ENCODE measurements at regions not wholly inside any gene's neighbourhood (a gene's known extent, or its start where the extent isn't known, plus 50 kb on each side); places are given as distances from the start of the nearest gene placed in this dataset.

DNA sequence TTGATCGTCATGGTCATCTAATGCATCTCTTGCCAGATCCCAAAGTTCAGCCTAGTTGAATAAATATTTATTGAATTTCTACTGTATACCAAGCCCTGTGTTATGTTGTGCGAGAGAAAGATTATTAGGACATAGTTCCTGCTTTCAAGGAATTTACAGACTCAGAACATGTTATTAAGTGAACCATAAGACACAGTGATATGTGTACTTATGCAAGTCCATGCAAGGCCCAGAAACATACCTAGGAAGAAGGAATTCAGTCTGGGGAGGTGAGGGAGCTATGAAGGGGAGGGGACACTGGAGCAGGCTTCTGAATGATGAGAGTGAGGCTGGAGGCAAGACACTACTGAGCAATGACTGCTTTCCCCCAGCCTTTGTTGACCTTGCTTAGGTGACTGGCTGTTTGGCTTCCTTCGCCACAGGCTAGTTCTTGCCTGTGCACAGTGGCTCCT lies 81.4 kb downstream of the ACAA2 start:
- TF ChIP-seq, protein P1, sequence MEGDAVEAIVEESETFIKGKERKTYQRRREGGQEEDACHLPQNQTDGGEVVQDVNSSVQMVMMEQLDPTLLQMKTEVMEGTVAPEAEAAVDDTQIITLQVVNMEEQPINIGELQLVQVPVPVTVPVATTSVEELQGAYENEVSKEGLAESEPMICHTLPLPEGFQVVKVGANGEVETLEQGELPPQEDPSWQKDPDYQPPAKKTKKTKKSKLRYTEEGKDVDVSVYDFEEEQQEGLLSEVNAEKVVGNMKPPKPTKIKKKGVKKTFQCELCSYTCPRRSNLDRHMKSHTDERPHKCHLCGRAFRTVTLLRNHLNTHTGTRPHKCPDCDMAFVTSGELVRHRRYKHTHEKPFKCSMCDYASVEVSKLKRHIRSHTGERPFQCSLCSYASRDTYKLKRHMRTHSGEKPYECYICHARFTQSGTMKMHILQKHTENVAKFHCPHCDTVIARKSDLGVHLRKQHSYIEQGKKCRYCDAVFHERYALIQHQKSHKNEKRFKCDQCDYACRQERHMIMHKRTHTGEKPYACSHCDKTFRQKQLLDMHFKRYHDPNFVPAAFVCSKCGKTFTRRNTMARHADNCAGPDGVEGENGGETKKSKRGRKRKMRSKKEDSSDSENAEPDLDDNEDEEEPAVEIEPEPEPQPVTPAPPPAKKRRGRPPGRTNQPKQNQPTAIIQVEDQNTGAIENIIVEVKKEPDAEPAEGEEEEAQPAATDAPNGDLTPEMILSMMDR (IDR thresholded peaks at IDR 0.05; ENCODE audit: insufficient read depth, low read depth, low read length, missing control alignments) = no peak
- H3K4me3 ChIP-seq (ENCODE audit: low read depth, low read length) = no peak overlapping the region
- DNase-seq (ENCODE audit: low read depth) = no peak

DNA sequence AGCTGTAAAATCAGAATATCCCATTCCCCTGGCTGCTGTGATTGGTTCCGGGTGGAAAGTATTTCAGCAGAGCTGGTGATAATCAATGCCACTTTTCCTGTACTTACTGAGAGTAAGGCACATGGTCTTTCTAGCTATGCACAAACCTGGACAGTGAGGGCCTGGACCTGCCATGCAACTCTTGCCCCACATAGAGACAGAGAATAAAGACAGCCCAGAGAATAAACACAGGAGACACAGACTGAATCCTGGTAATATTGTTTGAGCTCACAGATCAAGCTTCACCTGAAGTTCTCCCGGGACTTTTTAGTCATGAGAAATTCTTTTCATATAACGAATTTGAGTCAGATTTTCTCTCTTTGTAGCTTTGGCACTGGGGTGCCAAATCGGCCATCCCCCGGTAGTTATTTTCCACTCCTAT lies 81.9 kb downstream of the ACAA2 start:
- TF ChIP-seq, protein P1 (IDR thresholded peaks at IDR 0.05; ENCODE audit: insufficient read depth, low read depth, low read length, missing control alignments) = no peak
- H3K4me3 ChIP-seq (ENCODE audit: low read depth, low read length) = no peak overlapping the region

GRCh38 chr18:49730951-49731391 lies 82.4 kb downstream of the ACAA2 start:
- no peak overlapping the region for H3K4me3 ChIP-seq (ENCODE audit: low read depth, low read length)
- DNase-seq (ENCODE audit: low read depth) = no peak

More for the DNA sequence above, 81.9 kb downstream of the ACAA2 start:
- DNase-seq (ENCODE audit: low read depth) = no peak

GRCh38 chr18:49728542-49728941 lies 84.8 kb downstream of the ACAA2 start:
- TF ChIP-seq, protein P1 (IDR thresholded peaks at IDR 0.05; ENCODE audit: insufficient read depth, low read depth, low read length, missing control alignments) = peak; percentile 74
- H3K4me3 ChIP-seq (ENCODE audit: low read depth, low read length) = no peak overlapping the region
- peak; percentile 51 for DNase-seq (ENCODE audit: low read depth)

More at GRCh38 chr18:49730951-49731391, 82.4 kb downstream of the ACAA2 start:
- TF ChIP-seq, protein P1 (IDR thresholded peaks at IDR 0.05; ENCODE audit: insufficient read depth, low read depth, low read length, missing control alignments) = no peak

DNA sequence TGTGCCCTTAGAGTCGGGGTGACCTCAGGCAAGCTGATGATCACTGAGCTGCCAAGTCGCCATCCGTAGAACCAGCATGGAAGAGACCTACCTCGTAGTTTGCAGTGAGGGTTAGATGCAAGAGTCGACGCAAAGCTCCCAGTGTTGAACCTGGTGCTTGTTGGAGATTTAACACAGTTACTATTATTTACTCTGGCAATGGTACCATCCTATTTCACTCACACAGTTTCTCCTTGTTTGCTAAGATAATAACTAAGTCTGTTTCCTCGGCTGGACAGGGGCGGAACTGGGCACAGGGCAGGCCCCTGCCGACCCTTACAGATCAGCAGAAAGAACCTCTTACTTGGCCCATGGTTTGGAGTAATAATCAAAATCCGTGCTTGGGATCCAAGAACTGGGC lies 85.5 kb downstream of the ACAA2 start:
- DNase-seq (ENCODE audit: low read depth) = no peak
- no peak overlapping the region for H3K4me3 ChIP-seq (ENCODE audit: low read depth, low read length)
- TF ChIP-seq, protein P1 (IDR thresholded peaks at IDR 0.05; ENCODE audit: insufficient read depth, low read depth, low read length, missing control alignments) = no peak

DNA sequence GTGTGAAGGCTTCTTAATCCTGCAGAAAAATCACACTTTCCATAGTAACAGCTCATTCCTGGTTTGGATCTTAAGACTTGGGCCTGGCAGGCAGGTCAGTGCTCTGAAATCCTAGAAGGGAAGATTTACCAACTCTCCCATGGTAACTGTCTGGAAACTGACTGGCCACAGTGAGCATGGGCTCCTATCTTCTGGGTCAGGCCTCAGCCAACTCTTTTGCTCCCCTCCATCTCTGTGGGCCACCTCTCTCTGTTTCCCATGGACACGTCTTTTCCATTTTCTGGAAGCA lies 86.7 kb downstream of the ACAA2 start:
- no peak overlapping the region for H3K4me3 ChIP-seq (ENCODE audit: low read depth, low read length)
- TF ChIP-seq, protein P1 (IDR thresholded peaks at IDR 0.05; ENCODE audit: insufficient read depth, low read depth, low read length, missing control alignments) = no peak
- DNase-seq (ENCODE audit: low read depth) = no peak
